GM18505 (cell line): ENCODE measurements at regions not wholly inside any gene's neighbourhood (a gene's known extent, or its start where the extent isn't known, plus 50 kb on each side); places are given as distances from the start of the nearest gene placed in this dataset.

Experiments
- ATAC-seq: cut with Tn5 transposase; IDR thresholded peaks from one replicate; pipeline ENCODE4 v1.9.1; 2021; ENCODE audit not compliant: unreplicated experiment
- POLR2A ChIP-seq: IDR thresholded peaks from 4 replicates; pipeline ENCODE4 v1.6.1; 2011; ENCODE audit warnings: borderline replicate concordance; ENCODE audit not compliant: insufficient read depth, insufficient read length; ENCODE audit errors: extremely low read depth

GRCh38 chr6:80548532-80548931, 442.1 kb downstream of the BCKDHB start:
- ATAC-seq, result no peak
- no peak for TF ChIP-seq POLR2A

DNA sequence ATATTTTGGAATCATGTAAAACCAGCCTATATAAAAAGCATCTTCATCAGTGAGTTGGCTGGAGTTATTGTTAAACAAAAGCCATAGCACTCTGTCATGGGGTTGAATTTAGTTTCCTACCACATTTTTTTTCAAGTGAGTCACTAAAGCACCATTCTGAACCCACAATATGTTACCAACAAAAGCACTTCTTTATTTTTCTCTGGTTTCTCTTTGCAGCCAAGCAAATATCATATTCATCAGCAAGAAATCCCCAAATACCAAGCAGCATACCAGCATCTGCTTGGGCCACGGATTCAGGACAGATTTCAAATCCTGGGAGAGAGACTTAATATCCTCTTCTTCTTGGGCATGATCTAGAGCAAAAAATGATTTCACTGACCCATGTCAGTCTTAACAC, 441.4 kb downstream of the BCKDHB start:
- no peak for ATAC-seq
- no peak for TF ChIP-seq POLR2A

DNA sequence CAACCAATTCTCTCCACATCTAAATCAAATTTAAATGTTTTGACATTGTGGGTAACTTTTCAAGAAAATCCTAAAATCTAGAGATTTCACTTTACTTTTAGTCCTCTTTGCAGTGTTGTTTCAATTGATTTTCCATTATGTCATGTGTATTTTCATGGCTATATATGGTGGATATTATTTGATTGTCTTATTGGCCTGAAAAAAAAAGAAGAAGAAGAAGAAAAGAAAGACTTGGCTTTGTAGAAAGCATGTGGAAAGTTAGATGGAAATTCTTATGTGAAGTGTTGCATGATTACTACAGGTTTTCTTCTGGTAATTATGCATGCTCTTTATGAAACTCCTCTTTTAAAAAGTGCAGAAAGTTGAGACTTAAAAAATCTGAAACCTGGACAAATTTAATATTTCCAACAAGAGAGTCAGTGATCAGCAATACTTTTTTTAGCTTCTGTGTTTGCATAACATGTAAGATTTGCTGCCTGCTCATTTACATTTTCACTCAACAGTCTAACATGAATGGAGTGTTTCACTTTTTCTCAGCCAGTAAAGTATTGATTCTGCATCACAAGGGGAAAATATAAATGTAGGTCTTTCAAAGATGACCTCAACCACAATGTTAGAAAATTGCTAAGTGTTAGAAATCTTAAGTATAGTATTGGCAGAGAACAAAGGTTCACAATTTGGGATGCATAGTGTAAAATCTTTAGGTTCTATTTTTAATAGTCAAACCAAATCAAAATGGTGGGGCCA, 438.7 kb downstream of the BCKDHB start:
- TF ChIP-seq POLR2A, result no peak
- no peak for ATAC-seq

DNA sequence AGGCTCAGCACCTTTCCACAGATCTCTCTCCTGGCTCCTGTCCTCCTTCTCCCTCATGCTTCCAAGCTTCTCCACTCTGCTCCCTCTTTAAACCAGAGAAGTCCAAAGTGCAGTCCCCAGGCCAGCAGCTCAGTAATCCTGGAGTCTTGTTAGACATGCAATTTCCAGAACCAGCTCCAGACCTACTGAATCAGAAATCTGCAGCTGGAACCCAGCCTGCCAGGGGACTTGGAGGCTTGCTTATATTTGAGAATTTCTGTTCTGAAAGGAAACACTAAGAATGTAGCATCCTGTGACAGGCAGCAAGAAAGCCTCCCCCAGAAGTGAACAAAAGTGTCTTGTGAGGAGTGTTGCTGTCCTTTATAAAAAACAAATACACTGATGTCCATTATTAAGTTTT, 438.1 kb downstream of the BCKDHB start:
- ATAC-seq, result no peak
- TF ChIP-seq POLR2A, result no peak

GRCh38 chr6:80543598-80544222, 437.2 kb downstream of the BCKDHB start:
- no peak for ATAC-seq
- no peak for TF ChIP-seq POLR2A

- TF ChIP-seq POLR2A, result no peak
- no peak for ATAC-seq
Measured at GRCh38 chr6:80543151-80543550, 436.7 kb downstream of the BCKDHB start.

- no peak for ATAC-seq
- TF ChIP-seq POLR2A, result no peak
Measured at GRCh38 chr6:80541886-80542285, 435.4 kb downstream of the BCKDHB start.

DNA sequence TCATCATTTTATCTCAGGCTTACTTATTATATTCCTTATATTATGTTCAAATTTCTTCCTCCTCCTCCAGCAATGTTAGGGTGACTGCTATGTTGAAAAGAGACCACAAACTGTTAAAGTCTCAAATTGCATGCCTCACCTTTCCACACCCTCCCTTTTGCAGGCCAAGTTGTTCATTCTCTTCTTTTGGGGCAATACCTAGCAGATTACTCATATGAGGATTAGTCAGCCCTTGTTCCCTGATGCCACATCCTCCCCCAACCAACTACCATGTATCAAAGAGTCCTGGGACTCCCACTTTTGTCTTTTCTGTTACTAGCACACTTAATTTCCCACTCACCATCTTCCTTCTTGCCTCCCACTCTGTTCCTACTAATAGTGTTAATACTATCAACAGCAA, 434.7 kb downstream of the BCKDHB start:
- no peak for TF ChIP-seq POLR2A
- no peak for ATAC-seq

DNA sequence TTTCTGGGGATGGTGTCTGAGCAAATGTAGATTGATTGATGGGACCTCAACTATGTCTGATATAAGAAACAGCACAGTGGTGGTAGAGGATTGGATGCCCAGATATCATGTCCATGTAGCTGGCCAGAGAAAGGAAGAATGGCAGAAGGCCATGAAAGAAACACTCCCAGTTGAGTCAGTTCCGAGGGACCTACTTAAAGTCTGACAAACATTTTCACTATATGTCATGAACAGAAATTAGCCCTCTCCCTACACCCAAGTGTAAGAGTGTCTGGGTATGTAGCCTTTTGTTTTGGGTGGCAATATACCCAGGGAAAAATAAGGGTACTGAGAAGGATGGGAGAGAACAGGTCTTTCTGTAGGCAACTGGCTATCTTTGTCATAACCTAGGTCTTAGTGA, 434.2 kb downstream of the BCKDHB start:
- ATAC-seq, result no peak
- TF ChIP-seq POLR2A, result no peak

DNA sequence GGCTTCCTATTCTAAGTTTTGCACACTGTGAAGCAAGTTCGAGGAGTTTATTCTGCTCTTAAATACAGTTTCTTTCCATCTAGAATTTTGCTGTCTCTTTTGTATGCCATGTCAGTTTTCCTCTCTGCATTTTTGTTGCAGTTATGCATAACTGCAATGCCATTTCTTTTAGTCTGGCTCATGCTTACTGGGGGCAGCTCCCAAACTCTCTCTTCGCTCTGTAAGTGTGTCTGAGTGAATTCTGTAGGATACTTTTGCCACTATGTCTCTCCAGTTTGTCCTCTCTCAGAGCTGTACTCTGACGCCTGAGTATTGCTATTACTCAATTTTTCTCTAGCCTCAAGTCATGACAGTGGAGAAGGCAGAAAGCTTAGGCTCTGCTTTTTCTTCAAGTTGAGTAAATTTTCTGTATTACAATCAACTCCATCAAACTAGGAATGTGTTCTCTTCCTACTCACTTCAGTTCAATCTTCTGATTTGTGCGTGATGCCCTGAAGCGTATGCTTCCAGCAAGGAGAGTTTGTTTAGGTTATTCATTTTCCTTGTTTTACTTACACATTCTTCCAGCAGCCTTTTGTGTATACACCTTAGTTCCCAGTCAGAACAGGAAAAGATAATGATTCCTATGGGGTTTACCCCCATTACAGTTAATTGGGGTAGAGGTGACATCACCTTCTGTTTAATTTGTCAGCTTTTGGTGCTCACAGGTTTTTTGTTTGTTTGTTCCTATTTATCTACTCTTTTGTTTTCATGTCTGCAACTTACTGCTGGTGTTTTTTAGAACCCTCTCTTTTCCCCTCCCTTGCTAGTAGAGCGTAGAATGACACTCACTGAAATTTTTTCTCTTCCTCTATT, 430.9 kb downstream of the BCKDHB start:
- no peak for ATAC-seq
- TF ChIP-seq POLR2A, result no peak

- ATAC-seq, result no peak
- no peak for TF ChIP-seq POLR2A
Measured at GRCh38 chr6:80535914-80536565, 429.6 kb downstream of the BCKDHB start.

DNA sequence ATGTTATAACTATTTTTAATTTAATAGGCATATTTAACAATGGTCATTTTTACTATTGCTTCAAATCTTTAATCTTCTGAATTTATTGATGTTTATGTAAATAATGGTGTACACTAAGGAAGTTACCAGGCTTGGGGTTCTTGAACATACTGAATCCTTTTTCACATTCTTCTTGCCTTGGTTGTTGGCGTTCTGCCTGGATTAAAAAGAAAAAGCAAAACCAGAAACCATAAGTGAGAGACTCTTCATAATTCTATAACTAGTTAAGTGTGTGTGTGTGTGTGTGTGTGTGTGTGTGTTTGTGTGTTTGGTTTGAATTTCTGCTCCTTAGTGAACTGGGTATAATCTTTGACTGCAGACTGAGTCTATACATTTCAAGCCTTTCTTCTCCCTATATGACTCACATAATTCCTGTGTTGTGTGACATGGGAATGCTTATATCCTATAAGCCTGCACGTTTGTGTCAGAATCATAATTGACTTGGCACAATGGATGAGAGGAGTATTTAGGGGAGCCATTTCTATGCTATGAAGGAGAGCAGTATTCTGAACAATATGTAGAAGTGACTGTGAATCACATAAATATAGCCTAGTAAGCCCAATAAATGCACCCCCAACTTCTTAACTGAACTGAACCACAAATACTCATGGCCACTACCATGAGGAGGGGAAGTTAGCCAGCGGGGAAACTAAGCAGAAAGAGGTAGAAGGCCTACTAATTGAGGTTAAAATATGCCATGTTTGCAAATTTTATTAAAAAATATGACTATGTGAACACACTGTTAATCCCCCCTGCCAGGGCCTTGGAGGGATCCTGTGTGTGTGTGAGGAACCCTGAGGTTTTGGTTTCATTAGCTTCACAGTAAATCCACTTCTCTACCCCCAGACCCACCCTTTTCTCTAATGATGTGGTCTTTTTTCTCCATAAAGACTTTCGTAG, 425.5 kb downstream of the BCKDHB start:
- TF ChIP-seq POLR2A, result no peak
- ATAC-seq, result no peak
